Osteoblast (primary cell): ENCODE measurements at regions not wholly inside any gene's neighbourhood (a gene's known extent, or its start where the extent isn't known, plus 50 kb on each side); places are given as distances from the start of the nearest gene placed in this dataset.

Experiments
- DNase-seq: peaks from one replicate; pipeline ENCODE4 v3.0.0; 2011; ENCODE audit warnings: low spot score, mixed read lengths; ENCODE audit not compliant: insufficient read length; ENCODE audit errors: missing footprints
- H2AFZ ChIP-seq: 2 replicates; pipeline ENCODE4 v1.6.0; 2011; ENCODE audit warnings: mild to moderate bottlenecking, low read length
- H3K27ac ChIP-seq: 2 replicates; pipeline ENCODE4 v1.5.1; 2011; ENCODE audit warnings: mild to moderate bottlenecking, low read depth, low read length, moderate library complexity
- H3K27me3 ChIP-seq: 2 replicates; pipeline ENCODE4 v1.6.0; 2012; ENCODE audit warnings: mild to moderate bottlenecking, control low read depth, inconsistent platforms, low read length, moderate library complexity; ENCODE audit not compliant: insufficient read depth
- H3K36me3 ChIP-seq: 2 replicates; pipeline ENCODE4 v1.5.1; 2011; ENCODE audit warnings: mild to moderate bottlenecking, low read length, control low read depth, moderate library complexity; ENCODE audit not compliant: insufficient read depth
- H3K4me1 ChIP-seq: 2 replicates; pipeline ENCODE4 v1.5.1; 2011; ENCODE audit warnings: mild to moderate bottlenecking, low read length, control low read depth, moderate library complexity; ENCODE audit not compliant: insufficient read depth
- H3K4me2 ChIP-seq: 2 replicates; pipeline ENCODE4 v1.6.0; 2011; ENCODE audit warnings: mild to moderate bottlenecking, low read length; ENCODE audit not compliant: insufficient read depth
- H3K4me3 ChIP-seq: fragments of 200-600 bp; sonication (generic); 3 replicates; pipeline ENCODE4 v1.5.1; 2012; ENCODE audit warnings: mild to moderate bottlenecking, low read length, inconsistent platforms; ENCODE audit not compliant: insufficient read depth
- H3K79me2 ChIP-seq: 2 replicates; pipeline ENCODE4 v1.6.0; 2012; ENCODE audit warnings: mild to moderate bottlenecking, low read length, control low read depth, inconsistent platforms; ENCODE audit not compliant: insufficient read depth
- H3K9me3 ChIP-seq: 2 replicates; pipeline ENCODE4 v1.5.1; 2011; ENCODE audit warnings: low read depth, low read length, control low read depth
- H4K20me1 ChIP-seq: 2 replicates; pipeline ENCODE4 v1.6.0; 2012; ENCODE audit warnings: mild to moderate bottlenecking, low read length, control low read depth; ENCODE audit not compliant: insufficient read depth
- CTCF ChIP-seq: IDR thresholded peaks from 2 replicates; pipeline ENCODE4 v1.5.1; 2011; ENCODE audit warnings: mild to moderate bottlenecking, low read depth, low read length, moderate library complexity; ENCODE audit errors: extremely low read depth

GRCh38 chr5:54668096-54668495 lies 150.5 kb downstream of the SNX18 start:
- no peaks in the 10 kb centered on the region for H3K27me3 ChIP-seq
- no peaks in the 10 kb centered on the region for H3K9me3 ChIP-seq
- H3K79me2 ChIP-seq = no peaks in the 10 kb centered on the region
- DNase-seq = no peak
- H3K4me2 ChIP-seq = no peak overlapping the region
- no peak overlapping the region for H3K27ac ChIP-seq
- no peaks in the 10 kb centered on the region for H4K20me1 ChIP-seq
- H3K36me3 ChIP-seq = no peaks in the 10 kb centered on the region
- peaks cover 52% of the 10 kb centered on the region for H3K4me1 ChIP-seq
- H2AFZ ChIP-seq = no peak overlapping the region
- no peak overlapping the region for H3K4me3 ChIP-seq
- TF ChIP-seq CTCF = no peak

DNA sequence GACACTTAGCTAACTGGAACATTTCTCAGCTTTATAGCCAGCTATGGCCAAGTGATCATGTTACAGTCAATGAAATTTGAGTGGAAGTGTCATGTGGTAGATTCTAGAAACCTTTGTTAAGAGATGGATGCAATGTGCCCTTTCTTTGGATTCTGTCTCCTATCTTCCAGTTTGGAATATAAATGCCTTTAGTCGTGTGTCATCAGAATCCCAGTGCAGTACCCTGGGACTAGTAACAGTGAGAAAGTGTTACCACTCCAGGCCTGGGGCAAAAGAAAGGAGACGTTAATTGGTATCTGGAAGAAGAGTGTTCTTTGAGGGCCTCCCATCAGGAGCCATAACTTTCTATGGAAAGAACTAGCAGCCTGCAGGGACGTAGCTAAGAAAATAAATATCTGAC lies 149.6 kb downstream of the SNX18 start:
- H3K27me3 ChIP-seq = no peaks in the 10 kb centered on the region
- H3K79me2 ChIP-seq = no peaks in the 10 kb centered on the region
- no peak for TF ChIP-seq CTCF
- H3K4me3 ChIP-seq = no peak overlapping the region
- H2AFZ ChIP-seq = no peak overlapping the region
- no peak for DNase-seq
- no peaks in the 10 kb centered on the region for H3K36me3 ChIP-seq
- H3K4me2 ChIP-seq = no peak overlapping the region
- H3K9me3 ChIP-seq = no peaks in the 10 kb centered on the region
- H3K27ac ChIP-seq = no peak overlapping the region
- no peaks in the 10 kb centered on the region for H4K20me1 ChIP-seq
- peaks cover 52% of the 10 kb centered on the region for H3K4me1 ChIP-seq

GRCh38 chr5:54663866-54664265 lies 146.3 kb downstream of the SNX18 start:
- Histone ChIP-seq H3K36me3 (no peaks in the 10 kb centered on the region), H3K4me3 (no peak overlapping the region), H2AFZ (no peak overlapping the region), H4K20me1 (no peaks in the 10 kb centered on the region), H3K4me2 (peak overlapping the region; percentile 50), H3K9me3 (no peaks in the 10 kb centered on the region), H3K27me3 (no peaks in the 10 kb centered on the region), H3K27ac (peak overlapping the region; percentile 84), H3K79me2 (no peaks in the 10 kb centered on the region), H3K4me1 (peaks cover 34% of the 10 kb centered on the region)
- no peak for TF ChIP-seq CTCF
- peak; percentile 66 for DNase-seq

- Histone ChIP-seq H3K27ac (no peak overlapping the region), H3K27me3 (no peaks in the 10 kb centered on the region), H3K4me3 (no peak overlapping the region), H4K20me1 (no peaks in the 10 kb centered on the region), H3K36me3 (no peaks in the 10 kb centered on the region), H3K9me3 (no peaks in the 10 kb centered on the region), H3K4me2 (no peak overlapping the region), H3K79me2 (no peaks in the 10 kb centered on the region), H3K4me1 (peaks cover 32% of the 10 kb centered on the region), H2AFZ (no peak overlapping the region)
- DNase-seq = no peak
- no peak for TF ChIP-seq CTCF
Observed at GRCh38 chr5:54661111-54661510, 143.6 kb downstream of the SNX18 start.
